Embryonic facial prominence (tissue), 1 donor: ENCODE measurements at regions not wholly inside any gene's neighbourhood (a gene's known extent, or its start where the extent isn't known, plus 50 kb on each side); places are given as distances from the start of the nearest gene placed in this dataset.
"Not testable (repeated sequence)": the region's sequence is repeated elsewhere in the genome, so short reads cannot be mapped to it uniquely, and the experiment has no call there.

Experiments
- DNase-seq: peaks from one replicate; pipeline ENCODE4 v3.0.0-alpha.2; 2016; ENCODE audit errors: extremely low spot score

- DNase-seq = no peak
These were observed 1110.3 kb downstream of the NAALADL2 start for GRCh38 chr3:175969456-175969855.

GRCh38 chr3:175965036-175965435, 1105.9 kb downstream of the NAALADL2 start:
- no peak for DNase-seq

GRCh38 chr3:175957427-175957826, 1098.3 kb downstream of the NAALADL2 start:
- no peak for DNase-seq

- no peak for DNase-seq
These were observed 1097.8 kb downstream of the NAALADL2 start for GRCh38 chr3:175956964-175957363.

- DNase-seq = no peak
These were observed 1092.0 kb downstream of the NAALADL2 start for GRCh38 chr3:175951047-175951694.

GRCh38 chr3:175948041-175948440, 1088.9 kb downstream of the NAALADL2 start:
- DNase-seq = no peak

- no peak for DNase-seq
These were observed 1082.2 kb downstream of the NAALADL2 start for GRCh38 chr3:175941352-175941751.

GRCh38 chr3:175940881-175941280, 1081.7 kb downstream of the NAALADL2 start:
- no peak for DNase-seq

- DNase-seq = no peak
These were observed 1081.1 kb downstream of the NAALADL2 start for GRCh38 chr3:175940243-175940642.

- DNase-seq = not testable (repeated sequence)
These were observed 1078.2 kb downstream of the NAALADL2 start for GRCh38 chr3:175937367-175937766.

GRCh38 chr3:175932586-175932985, 1073.5 kb downstream of the NAALADL2 start:
- no peak for DNase-seq

GRCh38 chr3:175919133-175919532, 1060.0 kb downstream of the NAALADL2 start:
- no peak for DNase-seq

GRCh38 chr3:175916191-175916934, 1057.2 kb downstream of the NAALADL2 start:
- DNase-seq = no peak

GRCh38 chr3:175914785-175915184, 1055.7 kb downstream of the NAALADL2 start:
- DNase-seq = no peak

GRCh38 chr3:175913286-175913685, 1054.2 kb downstream of the NAALADL2 start:
- no peak for DNase-seq

- no peak for DNase-seq
These were observed 1052.8 kb downstream of the NAALADL2 start for GRCh38 chr3:175911937-175912336.

- no peak for DNase-seq
These were observed 1043.1 kb downstream of the NAALADL2 start for GRCh38 chr3:175902226-175902625.

- no peak for DNase-seq
These were observed 1039.1 kb downstream of the NAALADL2 start for GRCh38 chr3:175898194-175898593.

- no peak for DNase-seq
These were observed 1037.5 kb downstream of the NAALADL2 start for GRCh38 chr3:175896655-175897054.

- DNase-seq = no peak
These were observed 1036.6 kb downstream of the NAALADL2 start for GRCh38 chr3:175895731-175896130.

- DNase-seq = no peak
These were observed 1034.4 kb downstream of the NAALADL2 start for GRCh38 chr3:175893566-175893965.

GRCh38 chr3:175890066-175890465, 1030.9 kb downstream of the NAALADL2 start:
- no peak for DNase-seq

- no peak for DNase-seq
These were observed 1026.2 kb downstream of the NAALADL2 start for GRCh38 chr3:175885231-175885766.
